HG03342 (cell line): ENCODE measurements at regions not wholly inside any gene's neighbourhood (a gene's known extent, or its start where the extent isn't known, plus 50 kb on each side); places are given as distances from the start of the nearest gene placed in this dataset.
A peak's percentile ranks its signal among the peaks of the same experiment; 100 is the strongest.

ENCODE experiments used
- ATAC-seq: cut with Tn5 transposase; IDR thresholded peaks from one replicate; pipeline ENCODE4 v1.9.1; 2021; ENCODE audit warnings: mild to moderate bottlenecking, moderate library complexity; ENCODE audit not compliant: unreplicated experiment

GRCh38 chr11:32161293-32161692, 70.4 kb downstream of the RCN1 start:
- no peak for ATAC-seq

GRCh38 chr11:32162351-32162750, 71.5 kb downstream of the RCN1 start:
- no peak for ATAC-seq

GRCh38 chr11:32162906-32163305, 72.0 kb downstream of the RCN1 start:
- no peak for ATAC-seq

- no peak for ATAC-seq
Measured at GRCh38 chr11:32163557-32163956, 72.7 kb downstream of the RCN1 start.

- ATAC-seq = no peak
Measured at GRCh38 chr11:32164836-32165235, 74.0 kb downstream of the RCN1 start.

GRCh38 chr11:32168924-32169323, 78.0 kb downstream of the RCN1 start:
- no peak for ATAC-seq

- ATAC-seq = no peak
Measured at GRCh38 chr11:32171445-32171844, 80.6 kb downstream of the RCN1 start.

GRCh38 chr11:32172041-32172847, 81.4 kb downstream of the RCN1 start:
- no peak for ATAC-seq

GRCh38 chr11:32172848-32173834, 82.3 kb downstream of the RCN1 start:
- peak; percentile 55 for ATAC-seq

- ATAC-seq = no peak
Measured at GRCh38 chr11:32173977-32174376, 83.1 kb downstream of the RCN1 start.

- peak; percentile 83 for ATAC-seq
Measured at GRCh38 chr11:32176223-32176934, 85.5 kb downstream of the RCN1 start.

- no peak for ATAC-seq
Measured at GRCh38 chr11:32178692-32179091, 87.8 kb downstream of the RCN1 start.

- no peak for ATAC-seq
Measured at GRCh38 chr11:32183512-32183911, 92.6 kb downstream of the RCN1 start.

- ATAC-seq = peak; percentile 28
Measured at GRCh38 chr11:32184041-32184722, 93.3 kb downstream of the RCN1 start.

GRCh38 chr11:32184723-32185376, 94.0 kb downstream of the RCN1 start:
- peak; percentile 66 for ATAC-seq

- no peak for ATAC-seq
Measured at GRCh38 chr11:32186118-32186517, 95.2 kb downstream of the RCN1 start.

GRCh38 chr11:32187111-32187510, 96.2 kb downstream of the RCN1 start:
- no peak for ATAC-seq

- ATAC-seq = no peak
Measured at GRCh38 chr11:32188785-32189184, 97.9 kb downstream of the RCN1 start.

- ATAC-seq = no peak
Measured at GRCh38 chr11:32196137-32196536, 105.3 kb downstream of the RCN1 start.

GRCh38 chr11:32198053-32198452, 107.2 kb downstream of the RCN1 start:
- ATAC-seq = no peak
